NCI-H2171 treated with DMSO at 0.1 percent for 48 hours (cell line): ENCODE measurements at regions not wholly inside any gene's neighbourhood (a gene's known extent, or its start where the extent isn't known, plus 50 kb on each side); places are given as distances from the start of the nearest gene placed in this dataset.
"Not testable (repeated sequence)": the region's sequence is repeated elsewhere in the genome, so short reads cannot be mapped to it uniquely, and the experiment has no call there.

Experiments used
- DNase-seq: peaks from one replicate; lab custom pipeline; 2025; lab: John Stamatoyannopoulos, UW

DNA sequence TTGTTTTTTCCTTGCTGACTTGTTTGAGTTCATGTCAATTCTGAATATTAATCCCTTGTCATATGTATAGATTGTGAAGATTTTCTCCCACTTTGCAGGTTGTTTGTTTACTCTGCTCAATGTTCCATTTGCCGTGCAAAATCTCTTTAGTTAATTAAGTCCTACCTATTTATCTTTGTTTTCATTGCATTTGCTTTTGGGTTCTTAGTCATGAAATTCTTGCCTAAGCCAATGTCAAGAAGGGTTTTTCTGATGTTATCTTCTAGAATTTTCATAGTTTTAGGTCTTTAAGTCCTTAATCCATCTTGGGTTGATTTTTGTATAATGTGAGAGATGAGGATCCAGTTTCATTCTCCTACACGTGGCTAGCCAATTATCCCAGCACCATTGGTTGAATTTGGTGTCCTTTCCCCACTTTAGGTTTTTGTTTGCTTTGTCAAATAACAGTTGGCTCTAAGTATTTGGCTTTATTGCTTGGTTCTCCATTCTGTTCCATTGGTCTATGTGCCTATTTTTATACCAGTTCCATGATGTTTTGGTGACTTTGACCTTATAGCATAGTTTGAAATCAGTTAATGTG lies 163.1 kb upstream of the PGR start:
- DNase-seq = no peak

DNA sequence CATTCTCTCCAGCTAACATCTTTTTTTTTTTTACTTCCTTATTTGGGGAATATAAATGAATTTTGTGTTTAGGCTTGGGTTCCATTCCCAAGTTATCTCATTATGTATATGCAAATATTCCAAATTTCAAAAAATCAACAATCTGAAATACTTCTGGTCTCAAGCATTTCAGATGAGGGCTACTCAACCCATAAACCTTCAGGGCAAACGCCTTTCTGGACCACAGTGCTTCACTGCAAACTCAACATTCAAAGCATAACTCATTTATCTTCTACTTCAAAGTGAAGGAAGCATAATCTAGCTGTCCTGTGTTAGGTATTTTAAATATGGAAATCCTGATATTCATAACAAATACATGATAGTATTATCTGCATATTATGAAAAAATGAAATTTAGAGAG lies 161.7 kb upstream of the PGR start:
- no peak for DNase-seq

DNA sequence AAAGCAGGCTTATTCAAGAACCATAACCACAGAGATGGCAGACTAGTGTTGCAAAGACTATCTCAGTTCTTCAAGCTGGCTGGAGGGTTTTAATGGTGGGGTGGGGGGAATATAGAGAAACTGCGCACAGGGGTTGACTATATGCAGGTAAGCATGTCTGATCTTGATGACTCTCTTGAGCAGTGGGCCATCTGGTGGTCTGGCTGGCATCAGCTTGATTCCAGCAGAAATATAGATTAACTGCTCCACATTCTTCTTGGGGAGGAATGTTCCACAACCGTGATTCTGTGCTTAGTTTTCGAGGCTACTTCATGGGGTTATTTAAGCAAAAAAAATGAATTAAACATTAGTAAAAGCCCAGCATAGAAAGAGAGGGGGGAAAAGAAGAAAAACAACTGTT lies 158.8 kb upstream of the PGR start:
- DNase-seq = no peak

DNA sequence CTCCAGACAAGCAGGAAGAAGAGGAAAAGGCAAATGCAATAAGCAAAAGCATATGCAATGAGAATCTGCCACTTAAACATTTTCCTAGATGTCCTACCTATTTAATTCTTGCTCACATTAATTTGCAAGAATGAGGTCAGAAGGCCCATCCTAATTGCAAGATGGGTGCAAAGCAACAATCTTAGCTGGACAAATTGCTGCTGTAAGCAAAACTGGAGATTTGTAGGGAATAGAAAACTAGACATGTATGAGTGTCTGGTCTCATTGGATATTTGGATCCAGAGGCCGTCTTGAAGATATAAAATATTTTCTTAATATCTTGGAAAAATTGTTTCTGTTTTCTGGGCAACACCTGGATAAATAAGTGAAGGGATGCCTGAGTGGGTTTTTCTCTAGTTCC lies 150.1 kb upstream of the PGR start:
- DNase-seq = no peak

DNA sequence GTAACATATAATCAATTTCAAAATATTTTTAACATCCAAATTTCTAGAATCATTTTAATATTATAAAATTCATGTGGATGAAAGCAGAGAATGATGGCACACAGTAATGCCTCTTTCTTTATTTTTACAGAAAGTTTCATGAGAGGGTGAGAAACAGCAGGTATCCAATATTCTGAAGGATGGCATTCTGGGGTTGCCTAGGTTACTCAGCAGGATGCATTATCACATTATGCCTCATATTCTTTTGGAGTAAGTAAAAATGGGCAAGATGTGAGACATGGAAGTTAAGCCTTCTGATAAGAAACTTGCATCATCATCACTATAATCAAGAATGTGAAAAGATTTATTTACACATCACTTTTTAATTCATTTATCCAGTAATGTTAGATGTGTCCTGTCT lies 148.7 kb upstream of the PGR start:
- no peak for DNase-seq

DNA sequence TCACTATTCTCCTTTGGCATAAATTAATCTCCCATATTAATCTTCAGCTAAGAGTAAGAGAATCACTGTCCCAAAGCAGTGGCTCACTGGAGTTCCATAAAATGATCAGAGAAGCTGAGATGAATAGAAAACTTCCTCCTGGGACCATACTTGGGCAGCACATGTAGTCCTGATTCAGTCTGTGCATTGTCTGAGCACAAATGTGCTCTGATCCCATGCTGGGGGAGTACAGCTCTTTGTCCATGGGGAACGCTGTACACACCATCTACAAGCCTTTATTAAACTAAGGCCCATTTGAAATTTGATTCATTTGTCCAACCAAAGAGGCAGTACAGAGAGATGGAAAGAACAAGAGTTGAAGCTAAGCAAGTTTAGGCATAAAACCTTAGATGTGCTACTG lies 147.4 kb upstream of the PGR start:
- no peak for DNase-seq

DNA sequence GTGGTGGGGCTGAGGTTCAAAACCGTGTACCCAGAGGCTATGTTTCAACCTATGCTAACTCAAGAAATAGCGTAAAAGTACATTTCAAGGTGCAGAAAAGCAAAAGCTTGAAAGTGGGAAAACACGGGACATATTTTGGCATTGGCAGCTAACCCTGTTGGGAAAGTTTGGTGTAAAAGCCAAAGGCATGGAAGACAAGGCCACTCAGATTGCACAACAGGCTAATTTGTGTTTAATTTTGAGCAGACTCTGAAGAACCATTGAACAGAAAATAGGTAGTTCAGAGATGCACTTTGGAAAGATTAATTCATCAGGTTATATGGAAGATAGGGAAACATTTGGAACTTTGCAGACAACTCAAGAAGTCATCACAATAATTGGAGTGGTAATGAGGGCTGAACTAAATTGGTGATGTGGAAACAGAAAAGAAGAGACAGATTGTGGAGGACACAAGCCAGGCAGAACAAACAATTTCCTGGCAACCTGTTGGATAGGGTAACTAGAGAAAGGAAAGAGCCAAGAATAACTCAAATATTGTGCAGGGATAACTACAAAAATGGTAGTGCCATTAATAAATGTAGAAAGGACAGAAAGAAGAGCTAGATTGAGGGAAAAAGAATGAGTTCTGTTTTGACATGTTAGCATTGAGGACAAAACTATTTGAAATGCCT lies 140.5 kb upstream of the PGR start:
- peak; percentile 21 for DNase-seq

DNA sequence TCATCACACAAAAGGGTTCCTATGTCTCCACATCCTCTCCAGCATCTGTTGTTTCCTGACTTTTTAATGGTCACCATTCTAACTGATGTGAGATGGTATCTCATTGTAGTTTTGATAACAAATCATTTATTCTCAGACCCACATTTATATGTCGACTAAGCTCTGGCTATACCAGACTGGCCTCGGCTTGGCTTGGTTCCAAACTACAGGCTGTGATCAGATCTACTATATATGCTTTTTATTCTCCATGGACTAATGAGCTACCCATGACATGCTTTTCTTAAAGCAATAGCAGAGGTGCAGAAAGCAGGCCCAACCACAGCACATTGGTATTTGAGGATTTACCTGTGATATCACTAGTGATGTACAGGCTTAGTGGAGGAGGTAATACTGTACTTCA lies 139.8 kb upstream of the PGR start:
- no peak for DNase-seq

DNA sequence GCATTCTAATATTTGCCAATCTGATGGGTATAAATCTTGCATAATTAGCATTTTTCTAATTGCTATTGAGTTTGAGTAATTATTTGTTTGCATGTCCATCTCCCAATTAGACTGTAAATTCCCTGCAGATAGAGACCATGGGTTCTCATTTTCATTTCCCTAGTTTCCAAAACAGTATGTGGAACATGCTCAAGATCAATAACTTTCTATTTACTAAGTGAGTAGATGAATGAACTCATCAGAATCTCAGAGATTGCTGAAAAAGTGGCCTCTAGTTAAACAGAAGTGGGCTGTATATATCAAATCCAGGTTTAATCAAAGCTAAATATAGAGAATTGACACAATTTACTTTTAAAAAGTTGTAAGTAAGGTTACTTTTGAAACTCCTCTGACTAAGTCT lies 138.0 kb upstream of the PGR start:
- no peak for DNase-seq

DNA sequence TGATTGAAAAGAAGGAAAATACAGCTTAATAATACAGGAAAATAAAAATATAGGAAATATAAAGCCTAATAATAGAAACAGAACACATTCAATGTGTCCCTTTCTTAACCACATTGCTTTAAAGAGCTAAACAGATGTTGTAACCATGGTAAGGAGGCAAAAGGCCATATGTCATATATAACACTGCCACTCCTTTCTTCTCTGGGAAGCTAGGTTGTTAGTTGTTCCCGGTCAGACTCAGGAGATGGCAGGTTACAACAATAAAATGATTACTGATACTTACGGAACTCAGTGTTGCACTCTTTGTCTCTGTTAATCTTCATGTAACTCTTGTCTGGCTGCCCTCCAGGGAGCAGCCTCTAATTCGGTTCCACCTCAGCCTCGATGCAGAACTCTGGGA lies 134.7 kb upstream of the PGR start:
- peak; percentile 59 for DNase-seq

DNA sequence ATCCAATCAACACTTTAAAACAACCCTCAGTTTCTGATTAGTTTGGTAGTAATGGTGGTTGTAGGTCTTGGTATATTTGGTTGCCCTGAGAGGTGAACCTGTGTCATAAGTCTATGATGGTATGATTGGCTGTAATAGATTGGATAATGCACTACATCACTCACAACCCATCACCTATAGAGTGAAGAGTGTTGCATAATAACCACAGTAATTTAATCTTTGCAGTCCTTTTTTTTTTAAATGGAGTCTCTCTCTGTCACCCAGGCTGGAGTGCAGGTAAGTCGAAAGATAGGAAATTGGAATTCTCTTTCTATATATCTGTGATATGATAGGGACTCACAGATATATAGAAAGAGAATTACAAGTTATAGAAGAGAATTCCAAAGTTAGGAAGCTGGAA lies 133.4 kb upstream of the PGR start:
- peak; percentile 4 for DNase-seq

DNA sequence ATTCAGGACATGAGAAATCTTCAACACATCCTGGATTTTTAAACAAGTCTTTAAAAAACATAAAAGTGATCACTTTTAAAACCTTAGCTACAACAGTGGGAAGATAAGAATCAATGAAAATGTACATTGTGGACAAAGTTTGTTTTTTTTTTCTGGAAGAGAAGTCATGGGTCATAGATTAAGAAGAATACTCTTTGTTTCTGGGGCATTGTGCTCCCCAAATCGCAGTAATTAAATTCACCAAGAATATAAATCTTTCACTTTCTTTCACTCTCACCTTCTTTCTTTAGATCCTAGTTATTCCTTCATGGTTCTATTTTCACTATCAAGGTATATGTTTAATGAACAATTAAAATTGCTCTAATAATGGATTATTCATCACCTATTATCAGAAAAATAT lies 132.6 kb upstream of the PGR start:
- DNase-seq = no peak

DNA sequence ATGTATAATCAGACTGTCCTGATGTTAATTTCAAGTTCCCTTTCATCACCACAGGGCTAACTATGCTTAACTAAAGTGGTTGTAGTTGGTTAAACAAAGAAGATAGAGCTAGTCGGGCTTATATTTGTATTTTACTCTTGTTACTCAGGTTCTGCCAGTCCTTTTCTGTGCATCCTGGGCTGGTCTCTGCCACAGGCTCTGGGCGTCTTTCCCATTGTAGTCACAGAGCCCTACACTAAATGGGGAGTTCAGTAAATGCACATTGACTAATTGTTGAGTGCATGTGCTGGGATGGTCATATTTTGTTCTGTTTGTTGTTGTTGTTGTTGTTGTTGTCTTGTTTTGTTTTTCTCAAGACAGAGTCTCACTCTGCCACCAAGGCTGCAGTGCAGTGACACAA lies 125.4 kb upstream of the PGR start:
- DNase-seq = no peak

DNA sequence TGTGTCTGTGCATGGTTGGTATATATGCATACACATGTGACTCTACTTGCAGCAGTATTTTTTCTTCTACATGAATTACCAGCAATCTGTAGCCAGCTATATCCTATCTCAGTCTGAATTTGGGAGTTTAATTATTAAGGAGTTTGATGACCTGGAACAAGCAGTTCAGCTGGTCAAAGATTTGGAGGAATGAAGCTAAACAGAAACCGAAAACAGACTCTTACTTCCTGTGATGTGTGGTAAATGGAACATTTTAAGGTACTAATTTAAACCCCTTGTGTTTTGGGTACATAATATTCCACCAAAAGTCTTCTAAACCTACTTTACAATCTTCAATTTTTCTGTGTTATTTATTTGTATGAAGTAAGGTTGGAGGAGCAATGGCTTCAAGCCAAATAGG lies 124.4 kb upstream of the PGR start:
- DNase-seq = no peak

DNA sequence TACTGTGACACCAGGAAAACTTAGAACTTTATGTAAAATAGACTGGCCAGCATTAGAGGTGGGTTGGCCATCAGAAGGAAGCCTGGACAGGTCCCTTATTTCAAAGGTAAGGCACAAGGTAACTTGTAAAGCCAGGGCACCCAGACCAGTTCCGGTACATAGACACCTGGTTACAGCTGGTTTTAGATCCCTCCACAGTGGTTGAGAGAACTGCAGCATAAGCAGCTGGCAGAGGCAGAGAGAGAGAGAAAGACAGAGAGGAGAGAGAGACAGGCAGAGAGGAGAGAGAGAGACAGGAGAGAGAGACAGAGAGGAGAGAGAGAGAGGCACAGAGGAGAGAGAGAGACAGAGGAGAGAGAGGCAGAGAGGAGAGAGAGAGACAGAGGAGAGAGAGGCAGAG lies 116.0 kb upstream of the PGR start:
- DNase-seq = not testable (repeated sequence)

DNA sequence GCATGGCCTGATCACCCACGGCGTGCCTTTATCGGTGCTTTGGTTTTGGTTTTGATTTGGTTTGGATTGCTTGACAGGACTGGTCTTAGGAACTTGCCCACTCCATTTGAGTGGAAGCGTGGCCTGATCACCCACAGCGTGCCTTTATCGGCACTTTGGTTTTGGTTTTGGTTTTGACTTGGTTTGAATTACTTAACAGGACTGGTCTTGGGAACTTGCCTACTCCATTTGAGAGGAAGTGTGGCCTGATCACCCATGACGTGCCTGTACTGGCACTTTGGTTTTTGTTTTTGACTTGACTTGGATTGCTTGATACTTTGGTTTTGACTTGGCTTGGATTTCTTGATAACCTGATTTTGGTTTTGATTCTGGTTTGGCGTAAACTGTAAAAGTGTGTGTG lies 115.5 kb upstream of the PGR start:
- not testable (repeated sequence) for DNase-seq

DNA sequence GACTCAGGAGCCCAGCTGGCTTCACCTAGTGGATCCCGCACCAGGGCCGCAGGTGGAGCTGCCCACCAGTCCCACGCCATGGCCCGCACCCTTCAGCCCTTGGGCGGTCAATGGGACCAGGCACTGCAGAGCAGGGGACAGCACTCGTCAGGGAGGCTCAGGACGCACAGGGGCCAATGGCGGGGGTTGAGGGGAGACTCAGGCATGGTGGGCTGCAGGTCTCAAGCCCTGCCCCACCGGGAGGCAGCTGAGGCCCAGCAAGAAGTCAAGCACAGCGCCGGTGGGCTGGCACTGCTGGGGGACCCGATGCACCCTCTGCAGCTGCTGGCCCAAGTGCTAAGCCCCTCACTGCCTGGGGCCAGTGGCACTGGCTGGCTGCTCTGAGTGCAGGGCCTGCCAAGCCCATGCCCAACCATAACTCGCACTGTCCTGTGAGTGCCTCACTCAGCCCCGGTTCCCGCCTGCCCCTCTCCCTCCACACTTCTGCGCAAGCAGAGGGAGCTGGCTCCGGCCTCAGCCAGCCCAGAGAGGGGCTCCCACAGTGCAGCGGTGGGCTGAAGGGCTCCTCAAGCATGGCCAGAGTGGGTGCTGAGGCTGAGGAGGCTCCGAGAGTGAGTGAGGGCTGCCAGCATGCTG lies 111.7 kb upstream of the PGR start:
- no peak for DNase-seq

DNA sequence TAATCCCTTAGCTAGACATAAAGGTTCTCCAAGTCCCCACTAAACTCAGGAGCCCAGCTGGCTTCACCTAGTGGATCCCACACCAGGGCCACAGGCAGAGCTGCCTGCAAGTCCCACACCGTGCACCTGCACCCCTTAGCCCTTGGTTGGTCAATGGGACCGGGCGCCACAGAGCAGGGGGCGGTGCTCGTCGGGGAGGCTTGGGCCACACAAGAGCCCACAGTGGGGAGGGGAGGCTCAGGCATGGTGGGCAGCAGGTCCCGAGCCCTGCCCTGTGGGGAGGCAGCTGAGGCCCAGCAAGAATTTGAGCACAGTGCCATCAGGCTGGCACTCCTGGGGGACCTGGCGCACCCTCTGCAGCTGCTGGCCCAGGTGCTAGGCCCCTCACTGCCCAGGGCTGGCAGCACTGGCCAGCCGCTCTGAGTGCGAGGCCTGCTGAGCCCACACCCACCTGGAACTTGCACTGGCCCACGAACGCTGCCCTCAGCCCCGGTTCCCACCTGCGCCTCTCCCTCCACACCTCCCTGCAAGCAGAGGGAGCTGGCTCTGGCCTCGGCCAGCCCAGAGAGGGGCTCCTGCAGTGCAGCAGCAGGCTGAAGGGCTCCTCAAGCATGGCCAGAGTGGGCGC lies 101.7 kb upstream of the PGR start:
- not testable (repeated sequence) for DNase-seq

DNA sequence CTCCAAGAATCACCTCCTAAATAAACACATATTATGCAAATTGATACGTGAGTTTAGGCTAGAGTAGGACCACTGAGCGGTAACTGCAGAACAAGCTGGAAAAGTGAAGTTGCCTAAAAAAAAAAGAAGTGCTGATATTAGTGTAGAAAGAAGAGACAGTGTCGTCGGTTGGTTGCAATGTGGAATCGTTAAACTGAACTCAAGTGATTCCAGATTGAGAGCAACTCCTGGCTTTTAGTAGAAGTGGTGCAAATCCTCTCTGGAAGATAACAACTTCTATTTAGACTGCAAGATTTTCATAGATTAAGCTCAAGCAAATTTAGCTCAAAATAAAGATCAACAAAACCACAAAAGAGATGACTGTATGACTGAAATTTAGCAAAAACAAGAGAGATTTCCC lies 97.0 kb upstream of the PGR start:
- DNase-seq = no peak

DNA sequence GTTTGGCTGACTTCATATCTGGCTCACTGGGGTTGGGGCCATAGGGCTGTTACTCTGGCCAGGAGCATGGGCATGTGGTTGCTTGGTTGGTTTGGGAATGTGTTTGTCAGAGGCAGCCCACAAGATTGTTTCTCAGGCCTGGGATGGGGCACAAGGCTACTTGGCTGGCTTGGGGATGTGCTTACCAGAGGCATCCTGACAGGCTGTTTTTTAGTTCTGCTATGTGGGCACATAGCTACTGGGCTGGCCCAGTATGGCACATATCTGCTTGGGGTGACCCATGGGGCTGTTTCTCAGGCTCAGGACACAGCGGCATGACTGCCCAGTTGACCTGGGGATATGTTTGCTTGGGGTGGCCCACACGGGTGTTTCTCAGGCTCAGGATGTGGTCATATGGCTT lies 94.6 kb upstream of the PGR start:
- no peak for DNase-seq

DNA sequence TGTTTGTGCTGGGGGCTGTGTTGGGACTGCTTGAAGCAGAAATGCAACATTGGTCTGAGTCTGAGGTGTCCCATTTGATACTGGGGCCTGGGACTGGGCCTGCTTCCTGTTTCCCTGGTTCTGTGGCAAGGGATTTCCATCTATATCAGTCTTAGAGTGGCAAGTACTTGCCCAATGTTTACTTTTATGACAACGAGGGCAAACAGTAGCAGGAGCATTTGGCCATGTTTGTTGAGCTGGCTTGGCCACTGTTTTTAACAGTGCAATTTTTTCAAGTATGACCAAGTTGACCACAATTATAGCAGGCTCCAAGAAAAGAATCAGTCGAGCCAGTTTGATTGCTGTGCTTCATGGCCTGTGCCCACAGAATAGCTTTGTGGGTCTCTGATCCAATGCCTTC lies 88.5 kb upstream of the PGR start:
- not testable (repeated sequence) for DNase-seq

DNA sequence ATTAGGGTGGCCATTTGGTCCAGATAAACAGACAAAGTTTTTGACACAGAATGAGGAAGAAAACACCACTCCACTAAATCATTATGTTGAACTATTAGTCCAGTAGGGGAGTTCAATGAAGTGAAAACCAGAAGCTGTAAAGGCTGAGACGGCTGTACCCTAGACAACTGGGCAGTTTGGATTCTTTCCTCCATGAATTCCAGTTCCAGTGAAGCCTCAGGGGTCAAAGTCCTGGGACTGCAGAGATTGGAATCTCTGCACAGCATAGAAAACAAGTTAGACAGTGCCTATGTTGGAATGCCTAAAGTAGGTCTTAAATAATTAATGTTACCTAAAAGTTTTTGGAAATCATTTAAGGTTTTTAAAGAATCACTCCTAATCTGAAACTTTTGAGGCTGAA lies 86.5 kb upstream of the PGR start:
- DNase-seq = not testable (repeated sequence)

DNA sequence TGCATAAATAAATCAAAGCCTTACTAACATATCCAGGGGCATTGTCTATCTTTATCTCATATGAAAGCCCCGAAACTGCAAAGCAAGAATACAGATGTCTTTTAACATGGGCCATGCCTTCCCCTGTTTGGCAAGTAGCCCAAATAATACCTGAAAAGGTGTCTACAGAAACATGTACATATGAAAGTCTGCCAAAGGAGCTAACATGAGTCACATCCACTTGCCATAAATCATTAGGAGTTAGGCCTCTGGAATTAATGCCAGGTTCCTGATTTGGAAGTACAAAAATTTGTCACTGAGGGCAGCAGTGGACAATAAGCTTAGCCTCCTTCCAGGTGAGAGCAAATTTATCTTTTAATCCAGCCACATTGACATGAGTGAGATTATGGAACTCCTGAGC lies 85.5 kb upstream of the PGR start:
- DNase-seq = no peak
